Panc1 (cell line): ENCODE measurements at regions not wholly inside any gene's neighbourhood (a gene's known extent, or its start where the extent isn't known, plus 50 kb on each side); places are given as distances from the start of the nearest gene placed in this dataset.

Experiments used
- POLR2AphosphoS5 ChIP-seq: IDR thresholded peaks from 2 replicates; pipeline ENCODE4 v1.6.1; 2012; ENCODE audit warnings: mild to moderate bottlenecking, low read depth, low read length, moderate library complexity
- TF ChIP-seq, protein P1 (sequence below): fragments of 450-650 bp; IDR thresholded peaks from 2 replicates; pipeline ENCODE4 v1.5.1; 2017; ENCODE audit warnings: mild to moderate bottlenecking
- TF ChIP-seq, protein P2 (sequence below), 2 experiments: IDR thresholded peaks; 2 replicates each; pipeline ENCODE4 v1.6.1; 2011 to 2012; ENCODE audit warnings: low read depth in 2 of 2, control low read depth in 1 of 2, low read length in 1 of 2, mild to moderate bottlenecking in 1 of 2, moderate library complexity in 1 of 2; ENCODE audit not compliant: insufficient read depth in 1 of 2

DNA sequence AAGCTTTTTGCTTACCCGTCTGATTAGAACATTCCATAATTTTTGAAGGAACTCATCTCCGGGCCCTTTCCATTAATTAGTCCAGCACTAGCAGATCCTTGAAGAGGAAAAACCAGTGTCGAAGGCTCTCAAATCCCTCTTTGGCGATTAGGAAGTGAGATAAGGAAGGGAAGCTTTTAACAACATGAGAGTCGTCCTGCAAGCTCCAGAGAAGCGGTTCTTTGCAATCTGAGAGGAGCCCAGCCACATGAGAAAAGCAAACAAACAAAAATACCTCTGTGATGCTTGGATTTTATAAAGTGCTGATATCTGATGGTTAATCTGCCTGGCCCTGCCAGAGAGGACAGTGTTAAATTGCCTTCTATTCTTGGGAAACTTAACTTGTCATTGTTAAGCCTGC is 339.8 kb upstream of the SALL1 start:
- TF ChIP-seq, protein P1, sequence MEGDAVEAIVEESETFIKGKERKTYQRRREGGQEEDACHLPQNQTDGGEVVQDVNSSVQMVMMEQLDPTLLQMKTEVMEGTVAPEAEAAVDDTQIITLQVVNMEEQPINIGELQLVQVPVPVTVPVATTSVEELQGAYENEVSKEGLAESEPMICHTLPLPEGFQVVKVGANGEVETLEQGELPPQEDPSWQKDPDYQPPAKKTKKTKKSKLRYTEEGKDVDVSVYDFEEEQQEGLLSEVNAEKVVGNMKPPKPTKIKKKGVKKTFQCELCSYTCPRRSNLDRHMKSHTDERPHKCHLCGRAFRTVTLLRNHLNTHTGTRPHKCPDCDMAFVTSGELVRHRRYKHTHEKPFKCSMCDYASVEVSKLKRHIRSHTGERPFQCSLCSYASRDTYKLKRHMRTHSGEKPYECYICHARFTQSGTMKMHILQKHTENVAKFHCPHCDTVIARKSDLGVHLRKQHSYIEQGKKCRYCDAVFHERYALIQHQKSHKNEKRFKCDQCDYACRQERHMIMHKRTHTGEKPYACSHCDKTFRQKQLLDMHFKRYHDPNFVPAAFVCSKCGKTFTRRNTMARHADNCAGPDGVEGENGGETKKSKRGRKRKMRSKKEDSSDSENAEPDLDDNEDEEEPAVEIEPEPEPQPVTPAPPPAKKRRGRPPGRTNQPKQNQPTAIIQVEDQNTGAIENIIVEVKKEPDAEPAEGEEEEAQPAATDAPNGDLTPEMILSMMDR = no peak
- no peak for TF ChIP-seq POLR2AphosphoS5
- TF ChIP-seq, protein P2, sequence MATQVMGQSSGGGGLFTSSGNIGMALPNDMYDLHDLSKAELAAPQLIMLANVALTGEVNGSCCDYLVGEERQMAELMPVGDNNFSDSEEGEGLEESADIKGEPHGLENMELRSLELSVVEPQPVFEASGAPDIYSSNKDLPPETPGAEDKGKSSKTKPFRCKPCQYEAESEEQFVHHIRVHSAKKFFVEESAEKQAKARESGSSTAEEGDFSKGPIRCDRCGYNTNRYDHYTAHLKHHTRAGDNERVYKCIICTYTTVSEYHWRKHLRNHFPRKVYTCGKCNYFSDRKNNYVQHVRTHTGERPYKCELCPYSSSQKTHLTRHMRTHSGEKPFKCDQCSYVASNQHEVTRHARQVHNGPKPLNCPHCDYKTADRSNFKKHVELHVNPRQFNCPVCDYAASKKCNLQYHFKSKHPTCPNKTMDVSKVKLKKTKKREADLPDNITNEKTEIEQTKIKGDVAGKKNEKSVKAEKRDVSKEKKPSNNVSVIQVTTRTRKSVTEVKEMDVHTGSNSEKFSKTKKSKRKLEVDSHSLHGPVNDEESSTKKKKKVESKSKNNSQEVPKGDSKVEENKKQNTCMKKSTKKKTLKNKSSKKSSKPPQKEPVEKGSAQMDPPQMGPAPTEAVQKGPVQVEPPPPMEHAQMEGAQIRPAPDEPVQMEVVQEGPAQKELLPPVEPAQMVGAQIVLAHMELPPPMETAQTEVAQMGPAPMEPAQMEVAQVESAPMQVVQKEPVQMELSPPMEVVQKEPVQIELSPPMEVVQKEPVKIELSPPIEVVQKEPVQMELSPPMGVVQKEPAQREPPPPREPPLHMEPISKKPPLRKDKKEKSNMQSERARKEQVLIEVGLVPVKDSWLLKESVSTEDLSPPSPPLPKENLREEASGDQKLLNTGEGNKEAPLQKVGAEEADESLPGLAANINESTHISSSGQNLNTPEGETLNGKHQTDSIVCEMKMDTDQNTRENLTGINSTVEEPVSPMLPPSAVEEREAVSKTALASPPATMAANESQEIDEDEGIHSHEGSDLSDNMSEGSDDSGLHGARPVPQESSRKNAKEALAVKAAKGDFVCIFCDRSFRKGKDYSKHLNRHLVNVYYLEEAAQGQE (IDR thresholded peaks at IDR 0.05; ENCODE audit: insufficient read depth in 1 of 2, low read depth in 2 of 2, low read length in 1 of 2) = no peak
